ENCODE measurements at regions not wholly inside any gene's neighbourhood (a gene's known extent, or its start where the extent isn't known, plus 50 kb on each side); places are given as distances from the start of the nearest gene placed in this dataset.
A peak's percentile ranks its signal among the peaks of the same experiment; 100 is the strongest.

GRCh38 chr14:51396222-51396815, 156.3 kb downstream of the TMX1 start:
- DNase-seq (ENCODE audit: low spot score) = no peak

GRCh38 chr14:51398898-51399297, 158.9 kb downstream of the TMX1 start:
- no peak for DNase-seq (ENCODE audit: low spot score)

- no peak for DNase-seq (ENCODE audit: low spot score)
These were observed 160.1 kb downstream of the TMX1 start for GRCh38 chr14:51400139-51400538.

- DNase-seq (ENCODE audit: low spot score) = no peak
These were observed 161.2 kb downstream of the TMX1 start for GRCh38 chr14:51401272-51401671.

GRCh38 chr14:51401756-51402155, 161.7 kb downstream of the TMX1 start:
- no peak for DNase-seq (ENCODE audit: low spot score)

GRCh38 chr14:51410897-51411296, 170.8 kb downstream of the TMX1 start:
- DNase-seq (ENCODE audit: low spot score) = no peak

GRCh38 chr14:51419685-51420084, 179.6 kb downstream of the TMX1 start:
- DNase-seq (ENCODE audit: low spot score) = no peak

- DNase-seq (ENCODE audit: low spot score) = no peak
These were observed 182.7 kb downstream of the TMX1 start for GRCh38 chr14:51422704-51423103.

- no peak for DNase-seq (ENCODE audit: low spot score)
These were observed 184.0 kb downstream of the TMX1 start for GRCh38 chr14:51424041-51424440.

GRCh38 chr14:51424561-51425251, 184.7 kb downstream of the TMX1 start:
- no peak for DNase-seq (ENCODE audit: low spot score)

GRCh38 chr14:51428981-51429380, 188.9 kb downstream of the TMX1 start:
- no peak for DNase-seq (ENCODE audit: low spot score)

GRCh38 chr14:51430079-51430478, 190.0 kb downstream of the TMX1 start:
- peak; percentile 15 for DNase-seq (ENCODE audit: low spot score)

- peak; percentile 82 for DNase-seq (ENCODE audit: low spot score)
These were observed 190.6 kb downstream of the TMX1 start for GRCh38 chr14:51430633-51431032.

- no peak for DNase-seq (ENCODE audit: low spot score)
These were observed 191.1 kb downstream of the TMX1 start for GRCh38 chr14:51431033-51431709.

GRCh38 chr14:51431741-51432140, 191.7 kb downstream of the TMX1 start:
- DNase-seq (ENCODE audit: low spot score) = no peak

- DNase-seq (ENCODE audit: low spot score) = no peak
These were observed 192.4 kb downstream of the TMX1 start for GRCh38 chr14:51432302-51432948.

- no peak for DNase-seq (ENCODE audit: low spot score)
These were observed 196.6 kb downstream of the TMX1 start for GRCh38 chr14:51436630-51437029.

- DNase-seq (ENCODE audit: low spot score) = no peak
These were observed 199.8 kb downstream of the TMX1 start for GRCh38 chr14:51439896-51440295.

GRCh38 chr14:51441001-51441400, 201.0 kb downstream of the TMX1 start:
- no peak for DNase-seq (ENCODE audit: low spot score)

GRCh38 chr14:51442513-51443175, 202.6 kb downstream of the TMX1 start:
- no peak for DNase-seq (ENCODE audit: low spot score)

- no peak for DNase-seq (ENCODE audit: low spot score)
These were observed 203.4 kb downstream of the TMX1 start for GRCh38 chr14:51443195-51444018.
